HG03045 (cell line): ENCODE measurements at regions not wholly inside any gene's neighbourhood (a gene's known extent, or its start where the extent isn't known, plus 50 kb on each side); places are given as distances from the start of the nearest gene placed in this dataset.

Experiments
- ATAC-seq: cut with Tn5 transposase; IDR thresholded peaks from one replicate; pipeline ENCODE4 v1.9.1; 2021; ENCODE audit warnings: mild to moderate bottlenecking, moderate library complexity; ENCODE audit not compliant: unreplicated experiment

GRCh38 chr14:61847861-61848260, 85.6 kb downstream of the SNAPC1 start:
- ATAC-seq = no peak

DNA sequence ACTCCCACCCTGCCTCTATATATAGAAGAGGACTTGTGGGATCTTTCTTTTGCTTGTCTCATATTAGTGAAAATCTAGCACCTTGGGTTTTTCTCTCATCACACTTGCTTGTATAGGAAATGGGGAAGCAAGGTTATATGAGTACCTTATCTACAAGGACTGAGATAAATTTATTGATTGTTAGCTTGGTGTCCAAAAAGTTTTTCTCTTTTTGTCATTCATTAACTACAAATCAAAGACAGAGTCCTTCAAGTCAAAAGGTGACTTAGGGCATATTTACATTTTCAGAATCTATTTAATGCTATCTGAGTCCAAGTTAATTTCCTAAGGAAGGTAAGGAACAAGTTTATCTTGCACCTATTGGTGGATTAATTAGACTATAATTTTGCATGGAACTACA, 92.7 kb downstream of the SNAPC1 start:
- no peak for ATAC-seq

DNA sequence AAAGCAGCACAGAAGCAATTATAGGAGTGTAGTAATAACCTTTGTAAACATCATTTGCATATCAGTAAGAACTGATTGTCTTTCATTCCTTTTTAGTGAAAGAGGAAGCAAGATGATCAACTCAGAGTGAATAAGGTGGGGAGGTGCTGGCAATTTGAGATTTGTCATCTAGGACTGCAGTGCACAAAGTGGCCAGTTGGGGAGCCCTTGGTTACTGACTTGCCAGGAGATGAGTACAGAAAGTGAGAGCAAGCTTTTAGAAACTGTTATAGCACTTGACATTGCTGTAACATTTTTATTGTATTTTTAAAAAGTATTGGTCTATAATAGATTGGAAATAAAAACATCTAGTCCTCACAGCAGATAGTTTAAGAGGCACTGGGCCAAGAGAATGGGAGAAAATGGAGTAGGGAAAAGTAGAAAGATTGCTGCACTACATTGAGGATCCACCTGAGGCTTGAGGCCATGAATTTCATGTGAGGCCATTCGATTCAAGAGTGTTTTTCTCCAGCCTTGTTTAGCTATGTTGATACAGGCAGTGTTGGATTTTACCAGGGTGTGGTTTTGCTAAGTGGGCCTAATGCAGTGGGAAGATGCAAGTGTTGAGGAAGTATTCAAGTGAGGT, 98.2 kb downstream of the SNAPC1 start:
- peak; percentile 95 for ATAC-seq

DNA sequence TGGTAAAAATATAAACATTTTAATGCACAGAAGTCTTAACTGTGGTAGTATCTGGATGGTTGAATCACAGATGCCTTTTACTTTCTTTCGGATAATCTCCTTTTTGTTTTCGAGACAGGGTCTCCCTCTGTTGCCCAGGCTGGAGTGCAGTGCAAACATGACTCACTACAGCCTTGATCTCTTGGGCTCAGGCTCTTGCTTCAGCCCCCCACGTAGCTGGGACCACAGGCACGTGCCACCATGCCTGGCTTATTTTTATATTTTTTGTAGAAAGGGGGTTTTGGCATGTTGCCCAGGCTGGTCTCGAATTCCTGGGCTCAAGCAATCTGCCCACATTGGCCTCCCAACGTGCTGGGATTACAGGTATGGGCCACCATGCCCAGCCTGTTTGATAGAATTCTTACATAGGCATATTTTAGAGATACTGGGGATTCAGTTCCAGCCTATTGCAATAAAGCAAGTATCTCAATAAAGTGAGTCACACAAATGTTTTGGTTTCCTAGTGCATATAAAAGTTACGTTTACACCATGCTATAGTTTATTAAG, 99.2 kb downstream of the SNAPC1 start:
- ATAC-seq = no peak

DNA sequence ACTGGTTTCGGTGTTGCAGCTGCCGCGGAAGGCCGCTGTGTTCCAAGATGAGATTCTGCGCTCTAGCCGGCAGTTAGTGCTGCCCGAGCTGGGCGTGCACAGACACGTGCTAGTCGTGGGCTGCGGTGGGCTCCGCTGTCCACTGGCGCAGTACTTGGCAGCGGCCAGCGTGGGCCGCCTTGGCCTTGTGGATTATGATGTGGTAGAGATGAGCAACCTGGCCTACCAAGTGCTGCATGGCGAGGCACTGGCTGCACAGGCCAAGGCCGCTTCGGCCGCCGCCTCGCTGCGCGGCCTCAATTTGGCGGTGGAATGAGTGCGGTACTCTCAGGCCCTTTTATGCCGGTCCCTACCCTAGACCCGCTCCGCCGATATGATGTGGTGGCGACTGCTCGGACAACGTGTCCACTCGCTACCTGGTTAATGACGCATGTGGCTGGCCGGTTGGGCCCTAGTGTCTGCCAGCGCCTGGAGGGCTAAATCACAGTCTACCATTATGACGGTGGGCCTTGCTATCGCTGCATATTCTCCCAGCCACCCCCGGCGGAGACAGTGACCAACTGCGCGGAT, 102.2 kb downstream of the SNAPC1 start:
- no peak for ATAC-seq

DNA sequence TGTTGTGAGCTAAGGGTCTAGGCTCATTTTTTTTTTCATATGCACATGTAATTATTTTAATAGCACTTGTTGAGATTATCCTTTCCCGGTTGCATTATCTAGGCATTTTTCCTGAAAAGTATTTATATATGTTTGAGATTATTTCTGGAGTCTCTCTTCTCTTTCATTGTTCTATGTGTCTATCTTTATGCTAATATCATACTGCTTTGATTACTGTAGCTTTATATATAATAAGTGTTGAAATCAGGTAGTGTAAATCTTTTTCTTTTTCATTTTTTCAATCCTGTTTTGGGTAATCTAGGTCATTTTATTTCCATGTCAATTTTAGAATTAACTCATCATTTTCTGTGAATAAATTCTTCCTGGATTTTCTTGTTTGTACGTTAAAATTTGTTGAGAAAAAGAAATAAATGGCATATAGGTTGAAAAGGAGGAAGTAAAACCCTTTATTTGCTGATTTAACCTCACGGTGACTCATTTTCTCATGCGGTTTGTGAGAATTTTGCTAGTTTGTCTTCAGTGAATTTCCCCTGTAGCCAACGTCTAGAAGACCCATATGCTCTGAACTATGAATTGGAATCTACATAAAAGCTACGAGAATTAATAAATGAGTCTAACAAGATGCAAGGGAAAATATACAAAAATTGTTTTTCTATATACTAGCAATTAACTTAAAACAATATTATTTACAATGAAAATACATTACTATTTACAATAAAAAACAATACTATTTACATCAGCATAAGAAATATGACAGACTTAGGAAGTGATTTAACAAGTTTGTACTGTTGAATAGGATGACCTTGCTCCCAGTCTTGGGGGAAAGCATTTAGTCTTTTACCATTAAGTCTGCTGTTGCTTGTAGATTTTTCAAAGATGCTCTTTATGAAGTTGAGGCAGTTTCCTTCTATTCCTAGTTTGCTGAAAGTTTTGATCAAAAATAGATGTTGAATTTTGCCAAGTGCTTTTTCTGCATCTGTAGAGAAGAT, 105.0 kb downstream of the SNAPC1 start:
- ATAC-seq = no peak

- ATAC-seq = no peak
Measured at GRCh38 chr14:61868846-61869245, 106.6 kb downstream of the SNAPC1 start.

DNA sequence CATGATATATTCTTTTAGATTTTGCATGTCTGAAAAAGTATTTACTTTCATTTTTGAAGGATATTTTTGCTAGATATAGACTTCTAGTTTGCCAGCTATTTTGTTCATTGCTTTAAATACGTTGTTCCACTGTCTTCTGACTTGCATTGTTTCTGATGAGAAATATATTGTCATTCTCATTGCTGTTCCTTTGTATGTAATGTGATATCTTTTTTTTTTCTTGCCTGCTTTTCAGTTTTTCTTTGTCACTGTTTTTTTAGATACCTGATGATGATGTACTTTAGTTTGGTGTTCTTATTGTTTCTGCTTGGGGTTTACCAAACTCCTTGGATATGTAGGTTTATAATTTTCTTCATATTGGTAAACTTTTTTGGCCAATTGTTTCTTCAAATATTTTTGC, 107.9 kb downstream of the SNAPC1 start:
- ATAC-seq = no peak

DNA sequence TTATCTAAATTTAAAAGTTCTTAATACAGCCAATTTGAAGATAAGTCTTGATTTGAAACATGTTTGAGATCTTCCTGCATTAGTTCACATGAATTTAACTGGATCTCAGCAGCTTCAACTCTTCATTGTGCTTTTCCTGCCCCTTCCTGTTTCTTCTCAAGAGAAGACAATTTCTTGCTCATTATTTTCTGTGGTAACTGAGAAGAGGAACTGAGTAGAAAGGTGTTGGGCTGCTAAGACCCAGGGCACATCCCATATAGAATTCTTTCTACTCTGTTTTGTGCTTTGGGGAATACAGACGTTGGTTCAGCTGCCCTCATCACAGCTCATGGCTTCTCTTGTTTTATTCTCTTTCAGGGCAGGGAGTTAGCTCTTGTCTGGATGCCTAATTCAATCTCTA, 110.2 kb downstream of the SNAPC1 start:
- ATAC-seq = peak; percentile 96

DNA sequence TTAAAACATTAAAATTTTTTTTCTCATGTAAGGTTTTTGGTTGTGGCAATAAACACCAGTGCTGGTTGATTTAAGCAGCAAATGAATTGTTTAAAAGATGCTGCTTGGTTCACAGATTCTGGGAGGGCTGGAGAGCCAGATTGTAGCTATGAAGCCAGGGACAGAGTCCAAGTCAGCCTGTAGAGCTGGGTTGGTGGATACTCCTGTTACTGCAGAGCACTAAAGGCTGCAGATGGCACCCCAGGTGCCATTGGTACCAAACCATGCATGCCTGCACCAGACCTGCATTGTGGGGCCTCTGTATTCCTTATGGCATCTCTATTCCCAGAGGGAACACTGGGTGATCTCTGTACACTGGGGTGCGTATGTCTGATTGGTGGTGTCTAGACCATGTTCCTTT, 113.3 kb downstream of the SNAPC1 start:
- no peak for ATAC-seq

GRCh38 chr14:61876362-61877034, 114.3 kb downstream of the SNAPC1 start:
- no peak for ATAC-seq

- ATAC-seq = no peak
Measured at GRCh38 chr14:61877035-61877390, 114.8 kb downstream of the SNAPC1 start.

DNA sequence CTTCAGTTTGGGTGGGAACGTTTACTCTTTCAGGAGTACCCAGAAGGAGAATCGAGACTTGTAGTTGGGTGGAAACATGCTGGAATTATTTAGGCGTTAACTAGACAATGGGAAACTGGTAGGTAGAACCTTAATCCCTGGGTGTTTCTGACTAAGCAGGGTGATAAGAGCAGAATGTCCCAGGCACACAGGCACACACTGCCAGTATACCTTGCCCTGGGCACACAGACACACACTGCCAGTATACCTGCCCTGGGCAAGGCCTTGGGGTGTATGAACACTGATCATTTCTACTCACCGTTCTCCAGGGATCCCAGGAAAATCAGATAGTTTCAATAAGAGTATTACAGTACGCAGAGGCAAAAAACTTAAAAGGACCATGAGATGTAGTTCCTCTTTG, 115.5 kb downstream of the SNAPC1 start:
- no peak for ATAC-seq

DNA sequence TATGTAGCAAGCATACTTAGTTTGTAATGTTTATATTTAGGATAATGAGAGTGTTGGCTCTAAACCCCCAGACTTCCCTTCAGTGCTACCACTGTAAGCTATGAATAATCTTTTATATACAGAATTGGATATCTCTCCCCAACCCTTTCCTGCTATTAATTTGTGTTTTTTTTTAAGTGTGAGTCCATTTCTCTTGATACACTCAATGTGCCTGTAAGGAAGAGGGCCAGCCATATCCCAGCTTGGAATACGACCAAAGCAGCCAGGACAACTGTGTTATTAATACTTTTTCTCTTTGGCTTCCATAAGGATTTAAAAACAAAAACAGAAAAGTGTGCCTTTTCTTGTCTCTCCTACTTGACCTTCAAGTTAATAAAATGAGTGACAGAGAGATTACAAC, 116.7 kb downstream of the SNAPC1 start:
- ATAC-seq = no peak

GRCh38 chr14:61881046-61881445, 118.8 kb downstream of the SNAPC1 start:
- no peak for ATAC-seq

GRCh38 chr14:61884711-61885110, 122.5 kb downstream of the SNAPC1 start:
- no peak for ATAC-seq

GRCh38 chr14:61885203-61885961, 123.2 kb downstream of the SNAPC1 start:
- ATAC-seq = no peak

DNA sequence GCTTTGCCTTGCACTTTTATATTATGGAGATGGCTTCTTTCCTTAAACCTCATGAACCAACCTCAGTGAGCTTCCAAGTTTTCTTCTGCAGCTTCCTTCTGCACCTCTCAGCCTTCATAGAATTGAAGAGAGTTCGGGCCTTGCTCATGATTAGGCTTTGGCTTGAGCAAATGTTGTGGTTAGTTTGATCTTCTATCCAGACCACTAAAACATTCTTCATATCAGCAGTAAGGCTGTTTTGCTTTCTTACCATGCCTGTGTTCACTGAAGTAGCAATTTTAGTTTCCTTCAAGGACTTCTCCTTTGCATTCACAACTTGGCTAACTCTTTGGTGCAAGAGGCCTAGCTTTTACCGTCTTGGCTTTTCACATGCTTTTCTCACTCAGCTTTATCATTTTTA, 125.4 kb downstream of the SNAPC1 start:
- ATAC-seq = no peak

GRCh38 chr14:61889914-61890351, 127.7 kb downstream of the SNAPC1 start:
- ATAC-seq = peak; percentile 99

DNA sequence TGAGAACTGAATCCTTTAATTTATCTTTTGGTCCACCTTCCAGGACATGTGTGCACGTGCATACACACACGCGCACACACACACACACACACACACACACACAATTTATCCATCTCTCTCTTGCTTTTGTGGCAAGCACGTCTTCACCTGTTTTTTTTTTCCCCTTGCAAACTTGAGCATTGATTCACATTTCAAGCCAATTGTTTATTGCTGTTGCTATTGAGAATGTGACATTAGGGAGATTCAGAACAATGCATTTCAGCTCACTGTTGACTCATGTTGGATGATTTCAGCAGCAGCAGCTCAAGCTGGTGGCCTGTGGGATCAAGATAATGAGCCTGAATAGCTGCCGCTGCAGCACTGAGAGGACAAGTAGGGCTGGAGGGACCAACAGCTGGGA, 128.9 kb downstream of the SNAPC1 start:
- no peak for ATAC-seq
